ENCODE measurements at regions not wholly inside any gene's neighbourhood (a gene's known extent, or its start where the extent isn't known, plus 50 kb on each side); places are given as distances from the start of the nearest gene placed in this dataset.
"Not testable (repeated sequence)": the region's sequence is repeated elsewhere in the genome, so short reads cannot be mapped to it uniquely, and the experiment has no call there.

DNA sequence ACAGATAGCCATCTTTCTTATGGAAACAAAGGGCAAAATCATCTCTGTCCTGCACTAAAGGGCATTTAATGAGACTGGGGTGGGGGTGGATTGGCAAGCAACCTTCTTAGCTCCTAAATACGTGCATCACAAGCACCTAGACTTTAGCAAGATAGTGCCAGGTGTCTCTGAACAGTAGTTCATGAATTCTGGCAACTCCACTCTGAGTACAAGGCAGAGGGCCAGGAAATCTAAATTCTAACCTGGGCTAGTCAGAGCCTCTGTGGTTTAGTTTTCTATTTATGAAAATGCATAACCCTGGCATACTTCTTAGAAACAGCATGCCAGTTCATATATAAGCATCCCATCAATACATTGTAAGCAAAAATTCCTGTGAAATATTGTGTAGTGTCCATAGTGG is 788.5 kb downstream of the MCTP2 start:
- FAIRE-seq: no peak

DNA sequence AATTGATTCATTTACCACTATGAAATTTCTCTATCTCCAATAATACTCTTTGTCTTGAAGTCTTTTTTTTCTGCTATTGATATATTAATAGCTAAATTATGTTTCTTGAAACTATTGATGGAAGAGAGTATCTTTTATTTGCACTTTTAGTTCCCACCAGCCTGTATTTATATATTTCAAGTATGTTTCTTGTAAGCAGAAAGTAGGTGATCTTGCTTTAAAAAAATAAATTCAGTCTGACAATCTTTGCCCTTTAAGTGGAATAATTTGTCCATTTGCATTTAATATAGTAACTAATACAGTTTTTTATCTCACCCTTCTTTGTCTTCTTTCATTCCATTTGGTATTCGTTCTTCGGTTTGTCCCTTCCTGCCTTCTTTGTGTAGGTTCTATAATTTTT is 790.5 kb downstream of the MCTP2 start:
- no peak for FAIRE-seq

DNA sequence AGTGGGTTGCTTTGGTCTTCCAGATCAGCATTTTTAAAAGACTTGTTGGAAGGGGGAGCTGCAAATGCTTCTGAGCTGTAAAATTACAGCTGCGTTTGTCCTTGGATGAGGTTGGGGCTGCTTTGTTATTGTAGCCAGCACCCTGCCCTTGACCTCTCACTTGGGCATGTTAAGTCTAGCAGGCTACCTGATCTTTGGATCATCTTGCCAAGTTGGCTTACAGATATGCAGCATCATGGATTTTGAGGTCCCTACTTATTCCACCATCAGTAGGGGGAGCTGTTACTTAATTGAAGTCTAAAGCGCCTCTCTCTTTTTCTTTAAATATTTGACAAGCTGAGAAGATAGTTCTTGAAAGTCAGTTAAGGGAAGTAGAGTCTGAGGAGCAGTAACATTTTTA is 793.0 kb downstream of the MCTP2 start:
- no peak for FAIRE-seq

DNA sequence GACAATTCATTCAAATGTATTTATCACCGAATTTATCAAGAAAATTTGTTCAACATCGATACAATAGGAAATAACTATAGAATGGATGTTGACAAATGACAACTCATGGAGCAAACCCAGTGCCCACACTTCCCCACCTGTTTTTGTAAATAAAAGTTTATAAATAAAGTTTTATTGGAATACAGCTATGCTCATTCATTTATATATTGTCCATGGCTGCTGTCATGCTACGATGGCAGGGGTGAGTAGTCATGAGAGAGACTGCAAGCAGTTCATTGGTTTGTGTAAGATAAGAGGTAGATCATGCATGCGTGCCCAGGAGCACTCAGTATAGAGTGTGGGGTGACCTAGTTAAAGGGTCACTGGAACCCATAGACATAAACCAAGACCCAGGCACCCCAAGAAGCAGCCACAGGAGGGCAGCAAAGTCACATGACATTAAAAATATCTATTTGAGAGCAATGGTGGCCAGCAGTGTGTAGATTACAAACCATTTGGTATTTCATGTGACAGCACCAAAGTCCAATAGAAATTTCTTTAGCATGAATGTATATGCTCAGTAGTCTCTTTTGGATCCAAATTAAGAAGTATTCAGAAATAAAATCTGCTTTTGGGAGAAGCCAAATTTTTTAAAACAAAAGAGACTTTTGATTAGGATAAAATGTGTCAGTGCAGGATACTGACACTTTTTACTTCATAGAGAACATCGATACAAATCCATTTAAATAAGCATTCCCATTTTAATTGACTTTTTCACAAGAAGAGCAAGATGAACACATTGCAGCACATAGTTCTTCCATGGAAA is 794.8 kb downstream of the MCTP2 start:
- no peak for FAIRE-seq

DNA sequence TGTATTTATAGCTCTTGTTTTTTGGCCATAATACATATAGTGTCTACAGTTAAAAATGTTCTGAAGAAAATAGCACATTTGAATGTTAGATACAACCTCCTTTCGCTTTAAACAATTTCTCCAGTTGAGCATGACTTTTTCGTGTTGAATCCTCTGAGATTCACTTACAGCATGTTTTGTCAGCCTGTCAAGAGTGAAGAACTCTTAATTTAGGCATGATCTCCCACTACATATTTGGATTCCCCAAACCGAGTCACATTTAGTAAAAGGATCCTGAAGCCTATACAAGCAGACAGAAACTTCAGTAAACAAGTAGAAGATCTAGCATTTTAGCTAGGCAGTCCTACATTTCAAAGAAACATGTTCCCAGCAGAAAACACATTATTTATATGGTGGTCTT is 796.6 kb downstream of the MCTP2 start:
- no peak for FAIRE-seq

DNA sequence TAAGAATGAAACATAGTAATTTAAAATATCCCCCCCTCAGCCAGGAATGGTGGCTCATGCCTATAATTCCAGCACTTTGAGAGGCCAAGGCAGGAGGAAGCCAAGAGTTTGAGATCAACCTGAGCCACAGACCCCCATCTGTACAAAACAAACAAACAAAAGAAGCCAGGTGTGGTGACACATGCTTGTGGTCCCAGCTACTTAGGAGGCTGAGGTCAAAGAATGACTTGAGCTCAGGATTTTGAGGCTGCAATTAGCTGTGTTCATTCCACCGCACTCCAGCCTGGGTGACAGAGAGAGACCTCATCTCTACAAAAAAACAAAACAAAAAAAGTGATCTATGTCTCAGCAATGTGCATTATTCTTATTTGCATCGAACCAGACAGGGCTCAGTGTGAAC is 800.8 kb downstream of the MCTP2 start:
- FAIRE-seq: no peak

DNA sequence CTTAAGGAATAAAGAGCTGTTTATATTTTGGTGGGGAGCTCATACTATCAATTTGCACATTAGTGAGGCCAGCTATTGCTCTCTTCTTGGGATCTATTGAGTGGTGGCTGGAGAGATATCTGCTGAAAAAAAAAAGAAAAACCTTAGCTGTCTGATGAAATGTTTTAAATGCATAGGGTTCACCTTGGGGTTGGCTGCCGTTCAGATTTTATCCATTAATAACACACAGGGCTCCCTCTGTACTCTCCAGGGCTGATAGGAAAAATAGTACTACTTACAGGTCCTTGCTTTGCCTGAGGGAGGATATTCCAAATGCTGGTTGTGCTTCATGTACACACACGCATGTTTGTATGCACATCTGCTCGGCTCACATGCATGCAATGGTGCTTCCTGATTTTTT is 803.7 kb downstream of the MCTP2 start:
- FAIRE-seq: no peak

DNA sequence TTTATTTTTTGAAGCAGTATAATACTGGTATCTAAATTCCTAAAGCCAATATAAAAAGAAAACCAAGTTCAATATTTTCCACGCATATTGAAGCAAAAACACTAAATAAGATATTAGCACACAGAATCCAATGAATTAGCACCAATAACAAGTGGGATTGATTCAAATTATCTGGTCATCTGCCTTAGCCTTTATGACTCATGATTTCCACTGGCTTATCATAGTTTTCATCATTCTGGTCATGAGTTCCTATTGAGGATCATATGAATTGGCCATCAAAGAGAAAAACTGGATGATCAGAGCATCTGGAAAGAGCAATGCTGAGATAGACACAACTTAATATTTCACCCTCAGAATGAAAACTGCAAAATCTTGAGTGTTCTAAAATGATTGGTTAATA is 809.9 kb downstream of the MCTP2 start:
- FAIRE-seq: no peak

DNA sequence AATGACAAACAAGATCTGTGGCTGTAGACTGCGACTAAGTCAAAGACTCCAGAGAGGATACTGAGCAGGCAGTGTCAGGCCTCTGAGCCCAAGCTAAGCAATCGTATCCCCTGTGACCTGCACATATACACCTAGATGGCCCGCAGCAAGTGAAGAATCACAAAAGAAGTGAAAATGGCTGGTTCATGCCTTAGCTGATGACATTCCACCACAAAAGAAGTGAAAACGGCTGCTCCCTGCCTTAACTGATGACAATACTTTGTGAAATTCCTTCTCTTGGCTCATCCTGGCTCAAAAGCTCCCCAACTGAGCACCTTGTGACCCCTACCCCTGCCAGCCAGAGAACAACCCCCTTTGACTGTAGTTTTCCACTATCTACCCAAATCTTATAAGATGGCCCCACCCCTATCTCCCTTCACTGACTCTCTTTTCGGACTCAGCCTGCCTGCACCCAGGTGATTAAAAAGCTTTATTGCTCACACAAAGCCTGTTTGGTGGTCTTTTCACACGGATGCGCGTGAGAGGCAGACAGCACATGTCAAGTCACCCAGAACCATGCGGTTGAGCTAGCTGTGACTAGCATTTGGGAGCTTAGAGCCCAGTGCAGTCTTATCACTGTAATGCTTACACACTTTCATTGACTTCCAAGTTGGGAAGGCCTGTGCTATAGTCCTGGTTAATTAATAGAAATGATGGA is 812.0 kb downstream of the MCTP2 start:
- FAIRE-seq: not testable (repeated sequence)

DNA sequence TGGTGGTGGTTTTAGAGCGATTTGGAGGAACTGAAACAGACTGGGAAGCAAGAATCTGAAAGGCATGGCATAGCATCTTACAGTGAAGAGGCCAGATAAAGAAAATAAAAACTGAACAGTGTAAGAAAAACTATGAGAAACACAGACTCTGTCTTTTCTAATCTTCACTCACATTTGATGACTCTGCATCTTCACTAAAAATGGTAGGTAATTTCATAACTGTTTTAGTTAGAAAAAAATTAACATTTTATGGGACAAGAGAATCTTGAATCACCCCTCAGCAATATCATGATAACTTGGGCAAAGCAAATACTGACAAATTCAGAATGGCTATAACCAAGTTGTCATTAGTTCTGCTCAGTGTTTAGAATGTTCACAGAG is 812.6 kb downstream of the MCTP2 start:
- no peak for FAIRE-seq

DNA sequence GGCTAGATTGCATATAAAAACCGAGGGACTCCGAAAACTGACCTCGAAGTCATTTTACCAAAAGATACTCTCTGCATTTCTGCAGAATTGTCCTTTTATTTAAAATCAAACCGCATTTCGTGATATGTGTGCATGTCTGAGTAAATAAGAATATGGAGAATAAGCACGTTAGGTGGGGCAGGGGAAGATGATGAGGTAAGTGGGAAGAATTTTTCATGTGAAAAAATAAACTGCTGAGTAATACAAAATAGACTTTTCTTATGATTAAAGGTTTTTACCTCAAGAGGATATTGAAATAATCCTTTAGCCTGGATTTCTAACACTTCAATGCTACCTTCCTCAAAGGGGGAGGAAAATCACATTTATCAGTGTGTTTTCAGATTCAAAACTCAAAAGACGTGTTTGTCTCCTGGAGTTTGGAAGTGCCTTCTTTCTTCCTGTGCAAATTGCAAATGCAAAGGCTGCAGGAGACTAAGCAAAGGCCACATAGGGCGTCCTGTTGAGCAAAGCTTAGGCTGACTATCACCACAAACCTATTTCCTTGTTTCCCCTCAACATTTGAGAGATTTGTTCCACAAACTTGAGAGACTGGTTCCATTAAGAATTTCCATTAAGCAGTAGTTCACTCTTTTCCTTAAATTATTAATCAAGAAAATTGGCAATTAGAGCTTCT is 813.5 kb downstream of the MCTP2 start:
- no peak for FAIRE-seq

DNA sequence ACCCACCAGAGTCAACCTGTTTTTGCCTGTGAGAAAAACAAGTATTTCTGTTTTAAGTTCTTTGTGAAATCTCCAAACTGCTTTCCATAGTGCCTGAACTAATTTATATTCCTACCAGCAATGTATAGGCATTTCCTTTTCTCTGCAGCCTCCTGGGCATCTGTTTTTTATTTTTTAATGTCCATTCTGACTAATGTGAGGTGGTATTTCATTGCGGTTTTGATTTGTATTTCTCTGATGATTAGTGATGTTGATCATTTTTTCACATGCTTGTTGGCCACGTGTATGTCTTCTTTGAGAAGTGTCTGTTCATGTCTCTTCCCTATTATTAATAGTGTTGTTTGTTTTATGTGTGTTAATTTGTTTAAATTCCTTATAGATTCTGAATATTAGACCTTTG is 820.5 kb downstream of the MCTP2 start:
- no peak for FAIRE-seq

DNA sequence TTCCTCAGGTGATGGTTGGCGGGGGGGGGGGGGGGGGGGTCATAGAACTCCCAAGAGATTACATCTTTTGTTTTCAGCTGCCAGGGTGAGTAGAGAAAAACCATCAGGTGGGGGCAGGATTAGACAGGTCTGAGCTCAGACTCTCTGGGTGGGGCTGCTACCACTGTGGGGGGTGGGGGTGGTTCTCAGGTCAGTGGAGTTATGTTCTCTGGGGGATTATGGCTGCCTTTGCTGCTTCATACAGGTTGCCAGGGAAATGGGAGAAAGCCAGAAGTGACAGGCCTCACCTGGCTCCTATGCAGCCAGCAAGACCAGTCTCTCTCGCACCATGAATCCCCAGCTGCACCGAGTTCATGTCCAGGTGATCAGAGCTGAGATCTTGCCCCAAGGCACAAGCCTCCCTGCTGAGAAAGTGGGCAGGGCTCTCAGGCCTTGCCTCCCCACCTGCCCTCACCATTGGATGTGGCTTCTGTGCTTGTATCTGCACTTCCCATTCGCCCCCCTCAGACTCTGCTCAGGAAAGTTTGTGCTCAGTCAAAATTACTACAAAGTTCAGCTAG is 828.1 kb downstream of the MCTP2 start:
- no peak for FAIRE-seq

DNA sequence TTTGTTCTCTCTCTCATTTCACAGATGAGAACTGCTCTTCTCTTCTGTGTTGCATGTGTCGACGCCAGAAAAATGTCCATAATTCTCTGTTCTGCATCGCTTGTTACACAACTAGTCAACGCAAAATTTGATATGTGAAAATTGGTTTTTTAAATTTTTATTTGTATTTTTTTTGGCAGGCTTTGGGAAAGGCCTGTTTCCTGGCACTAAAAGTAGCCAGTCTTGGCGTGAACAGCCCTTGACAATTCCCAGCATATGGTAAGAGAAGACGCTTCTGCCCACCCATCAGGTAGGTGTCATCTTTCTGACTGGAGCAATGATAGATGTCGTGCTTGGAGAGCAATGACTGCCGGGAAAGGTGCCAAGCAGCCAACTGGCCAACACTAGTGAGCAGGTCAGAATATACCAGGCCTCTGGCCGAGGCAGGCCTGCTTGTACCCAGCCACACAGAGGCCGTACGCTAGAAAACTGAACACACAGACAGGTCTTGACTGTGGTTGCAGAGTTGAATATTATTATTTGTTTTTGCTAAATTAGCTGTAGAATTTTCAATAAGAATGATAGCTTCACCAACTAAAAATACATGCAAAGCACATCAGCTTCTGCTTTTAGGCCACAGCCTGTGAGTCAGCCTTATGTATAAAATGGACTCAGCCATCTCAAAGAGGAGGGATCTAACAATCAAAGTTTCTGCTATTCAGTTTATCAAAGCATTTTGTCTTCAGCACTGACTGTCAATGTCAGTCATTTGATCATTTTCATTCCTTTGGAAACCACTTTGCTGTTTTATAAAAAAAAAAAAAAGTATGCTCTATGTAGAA is 837.5 kb downstream of the MCTP2 start:
- FAIRE-seq: no peak

DNA sequence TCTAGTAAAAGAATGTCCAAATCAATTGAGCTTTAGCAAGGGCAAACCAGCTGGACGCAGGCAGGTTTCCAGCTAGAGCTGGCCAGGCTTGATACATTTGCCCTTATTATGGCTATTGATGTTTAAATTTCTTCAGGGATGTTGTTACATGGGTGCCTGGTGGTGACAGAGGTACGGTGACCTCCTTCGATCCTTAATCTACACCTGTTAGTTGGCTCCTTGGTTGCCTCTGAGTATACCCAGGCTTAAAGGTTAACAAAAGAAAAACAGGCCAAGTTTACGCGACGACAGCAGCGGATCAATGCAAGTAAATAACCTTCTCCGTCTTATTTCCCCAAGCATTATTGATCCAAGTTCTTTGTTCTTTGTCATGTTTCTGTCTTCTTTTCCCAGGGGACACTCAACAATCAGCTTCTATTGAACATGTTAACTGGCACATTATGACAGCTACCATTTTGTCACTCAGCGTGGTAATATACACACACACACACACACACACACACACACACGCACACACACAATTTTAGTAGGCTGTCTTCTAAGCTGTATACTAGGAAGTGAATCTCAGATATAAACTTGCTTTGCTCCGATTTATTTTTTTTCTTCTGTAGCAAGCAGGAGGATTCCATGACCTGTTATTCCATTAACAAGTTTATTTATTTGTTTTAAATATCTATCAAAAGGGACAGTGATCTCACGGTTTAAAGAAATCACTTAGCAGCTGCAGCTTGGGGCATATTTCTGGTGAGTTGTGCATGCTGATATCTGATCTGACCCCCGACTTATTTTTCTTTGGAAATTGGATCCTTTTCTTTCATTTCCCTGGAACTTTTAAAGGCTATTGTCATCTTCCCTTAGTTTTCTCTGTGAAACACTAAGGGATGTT is 844.7 kb downstream of the MCTP2 start:
- FAIRE-seq: no peak

DNA sequence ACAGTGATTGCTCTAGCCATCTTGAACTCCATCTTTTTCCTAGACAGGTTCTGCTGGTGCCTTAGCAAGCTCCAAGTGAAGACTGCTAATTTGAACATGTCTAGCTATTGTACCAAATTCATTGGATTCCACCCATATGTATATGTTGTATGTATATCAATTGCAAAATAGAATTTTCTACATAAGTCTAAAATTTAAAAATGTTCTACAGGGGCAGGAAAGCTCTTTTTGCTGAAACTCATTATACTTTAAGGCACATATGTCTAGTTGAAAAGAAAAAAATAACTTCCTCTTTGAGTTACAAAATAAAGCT is 845.3 kb downstream of the MCTP2 start:
- no peak for FAIRE-seq

DNA sequence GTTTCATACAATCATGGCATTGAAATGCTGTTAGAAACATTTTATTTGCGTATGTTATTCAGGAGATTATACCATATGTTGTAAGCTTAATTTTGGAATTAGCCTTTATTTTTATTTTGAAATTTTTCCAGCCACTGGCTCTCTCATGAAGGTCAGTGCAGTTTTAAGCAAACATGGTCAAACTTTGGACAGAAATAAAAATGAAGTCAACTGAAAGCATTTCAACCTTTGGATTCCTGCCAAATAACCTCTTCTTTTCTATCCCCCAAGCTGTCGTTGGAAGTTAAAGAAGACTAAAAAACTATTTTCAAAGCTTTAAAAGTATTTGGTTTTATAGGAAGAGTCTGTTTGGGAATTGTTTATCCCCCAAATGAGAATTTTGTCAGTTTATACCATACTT is 846.6 kb downstream of the MCTP2 start:
- FAIRE-seq: no peak

DNA sequence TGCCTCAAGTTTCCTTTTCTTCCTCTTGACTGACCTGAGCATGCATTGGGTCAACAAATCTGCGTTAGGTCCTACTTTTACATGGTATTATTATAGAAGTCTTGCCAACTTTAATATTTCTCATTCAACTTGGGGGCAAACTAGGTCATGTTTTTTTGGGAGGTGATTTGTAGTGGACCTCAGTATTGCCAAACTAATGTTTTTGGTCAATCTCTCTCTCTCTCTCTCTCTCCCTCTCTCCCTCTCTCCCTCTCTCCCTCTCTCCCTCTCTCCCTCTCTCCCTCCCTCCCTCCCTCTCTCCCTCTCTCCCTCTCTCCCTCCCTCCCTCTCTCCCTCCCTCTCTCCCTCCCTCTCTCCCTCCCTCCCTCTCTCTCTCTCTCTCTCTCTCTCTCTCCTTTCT is 848.9 kb downstream of the MCTP2 start:
- not testable (repeated sequence) for FAIRE-seq

DNA sequence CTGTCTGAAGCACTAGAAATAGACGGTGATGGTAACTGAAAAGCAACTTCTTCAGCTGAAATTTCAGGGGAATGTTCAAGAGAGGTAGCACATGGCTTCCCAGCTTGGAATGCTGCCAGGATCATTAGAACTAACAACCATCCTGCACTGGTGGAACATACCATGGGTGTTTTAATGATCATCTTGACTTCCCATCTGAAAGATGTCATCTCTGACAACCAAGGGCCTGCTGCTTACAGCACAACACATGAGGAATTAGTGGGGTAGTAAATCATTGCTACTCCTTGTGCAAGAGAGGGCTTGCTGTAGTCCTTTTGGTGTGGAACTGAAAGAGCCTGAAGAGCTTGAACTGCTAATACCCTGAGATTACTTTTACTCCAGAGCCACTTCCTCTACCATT is 853.7 kb downstream of the MCTP2 start:
- FAIRE-seq: no peak

DNA sequence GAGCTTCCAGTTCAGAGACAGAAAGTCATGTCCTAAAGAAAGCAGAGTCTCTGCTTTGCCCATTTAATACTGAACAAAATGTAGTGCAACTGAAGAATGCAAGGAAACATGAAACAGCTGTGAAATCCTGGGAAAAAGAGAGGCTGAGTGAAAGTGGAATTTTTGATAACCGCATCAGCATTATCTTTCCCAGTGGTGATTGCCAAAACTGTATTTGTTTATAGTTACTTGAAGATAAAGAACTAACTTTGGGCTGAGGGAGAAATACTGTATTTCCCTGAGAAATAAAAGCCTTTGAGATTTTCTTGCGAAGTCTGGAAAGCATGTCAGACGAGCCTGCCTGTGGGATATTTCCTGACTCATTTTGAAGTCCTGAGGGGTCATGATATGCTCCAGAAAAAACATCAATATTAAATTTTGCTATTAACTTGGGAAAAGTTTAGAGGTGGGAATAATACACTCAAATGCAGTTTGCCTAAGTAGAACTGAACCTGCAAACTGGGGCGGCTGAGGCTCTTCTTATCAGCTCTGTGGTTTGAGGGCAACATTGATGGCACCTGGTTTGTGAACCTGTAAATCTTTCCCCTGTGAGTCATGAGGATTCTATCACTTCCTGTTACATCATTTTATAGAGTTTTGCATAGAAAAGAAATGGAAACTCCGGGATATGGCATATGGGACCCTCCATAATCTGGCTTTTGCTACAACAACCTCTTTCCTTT is 855.3 kb downstream of the MCTP2 start:
- FAIRE-seq: no peak

DNA sequence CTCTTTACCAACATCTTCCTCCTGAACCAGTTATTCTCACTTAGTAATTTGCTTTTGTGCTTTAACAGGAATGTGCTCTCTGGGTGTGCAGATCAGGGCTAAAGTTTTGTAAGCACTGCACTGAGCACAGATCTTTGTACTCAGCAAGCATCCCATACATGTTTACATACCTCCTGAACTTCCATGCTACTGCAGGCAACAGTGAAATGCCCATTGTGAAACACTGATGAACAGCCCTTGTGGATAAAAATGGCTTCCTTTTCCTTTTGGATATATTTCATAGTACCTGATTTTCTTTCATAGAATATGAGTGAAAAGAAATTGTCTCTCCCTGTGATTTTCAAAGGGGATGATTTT is 855.9 kb downstream of the MCTP2 start:
- FAIRE-seq: no peak

Data from islet of Langerhans (tissue), 1 donor.